K562 (cell line): ENCODE measurements at regions not wholly inside any gene's neighbourhood (a gene's known extent, or its start where the extent isn't known, plus 50 kb on each side); places are given as distances from the start of the nearest gene placed in this dataset.

Experiments
- NFATC3 ChIP-seq: fragments of 450-650 bp; IDR thresholded peaks from 2 replicates; pipeline ENCODE4 v1.6.1; 2017; ENCODE audit warnings: mild to moderate bottlenecking
- TF ChIP-seq, protein P1 (sequence below): fragments of 200-600 bp; sonication (generic); IDR thresholded peaks from one replicate; pipeline ENCODE4 v1.6.1; 2012; ENCODE audit warnings: mild to moderate bottlenecking, low read depth, low read length, inconsistent platforms

DNA sequence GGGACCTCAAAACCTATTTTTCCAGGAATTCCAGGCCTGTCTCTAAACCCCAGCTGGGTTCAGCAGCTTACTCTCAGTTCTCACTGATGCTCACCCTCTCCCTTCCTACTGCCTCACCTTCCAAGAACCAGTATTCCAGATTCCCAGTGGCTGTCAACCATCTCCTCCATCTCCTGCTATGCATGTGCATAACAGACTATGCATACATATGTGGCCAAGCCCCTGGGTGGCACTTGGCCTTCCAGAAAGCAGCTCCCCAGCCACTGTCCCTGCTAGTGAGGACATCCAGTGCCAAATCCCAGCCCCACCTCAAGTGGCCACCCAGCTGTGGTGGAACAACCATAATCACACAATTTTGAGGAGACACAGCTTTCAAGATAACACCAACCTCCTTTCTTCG lies 475.7 kb upstream of the PKN2 start (continued):
- TF ChIP-seq, protein P1, sequence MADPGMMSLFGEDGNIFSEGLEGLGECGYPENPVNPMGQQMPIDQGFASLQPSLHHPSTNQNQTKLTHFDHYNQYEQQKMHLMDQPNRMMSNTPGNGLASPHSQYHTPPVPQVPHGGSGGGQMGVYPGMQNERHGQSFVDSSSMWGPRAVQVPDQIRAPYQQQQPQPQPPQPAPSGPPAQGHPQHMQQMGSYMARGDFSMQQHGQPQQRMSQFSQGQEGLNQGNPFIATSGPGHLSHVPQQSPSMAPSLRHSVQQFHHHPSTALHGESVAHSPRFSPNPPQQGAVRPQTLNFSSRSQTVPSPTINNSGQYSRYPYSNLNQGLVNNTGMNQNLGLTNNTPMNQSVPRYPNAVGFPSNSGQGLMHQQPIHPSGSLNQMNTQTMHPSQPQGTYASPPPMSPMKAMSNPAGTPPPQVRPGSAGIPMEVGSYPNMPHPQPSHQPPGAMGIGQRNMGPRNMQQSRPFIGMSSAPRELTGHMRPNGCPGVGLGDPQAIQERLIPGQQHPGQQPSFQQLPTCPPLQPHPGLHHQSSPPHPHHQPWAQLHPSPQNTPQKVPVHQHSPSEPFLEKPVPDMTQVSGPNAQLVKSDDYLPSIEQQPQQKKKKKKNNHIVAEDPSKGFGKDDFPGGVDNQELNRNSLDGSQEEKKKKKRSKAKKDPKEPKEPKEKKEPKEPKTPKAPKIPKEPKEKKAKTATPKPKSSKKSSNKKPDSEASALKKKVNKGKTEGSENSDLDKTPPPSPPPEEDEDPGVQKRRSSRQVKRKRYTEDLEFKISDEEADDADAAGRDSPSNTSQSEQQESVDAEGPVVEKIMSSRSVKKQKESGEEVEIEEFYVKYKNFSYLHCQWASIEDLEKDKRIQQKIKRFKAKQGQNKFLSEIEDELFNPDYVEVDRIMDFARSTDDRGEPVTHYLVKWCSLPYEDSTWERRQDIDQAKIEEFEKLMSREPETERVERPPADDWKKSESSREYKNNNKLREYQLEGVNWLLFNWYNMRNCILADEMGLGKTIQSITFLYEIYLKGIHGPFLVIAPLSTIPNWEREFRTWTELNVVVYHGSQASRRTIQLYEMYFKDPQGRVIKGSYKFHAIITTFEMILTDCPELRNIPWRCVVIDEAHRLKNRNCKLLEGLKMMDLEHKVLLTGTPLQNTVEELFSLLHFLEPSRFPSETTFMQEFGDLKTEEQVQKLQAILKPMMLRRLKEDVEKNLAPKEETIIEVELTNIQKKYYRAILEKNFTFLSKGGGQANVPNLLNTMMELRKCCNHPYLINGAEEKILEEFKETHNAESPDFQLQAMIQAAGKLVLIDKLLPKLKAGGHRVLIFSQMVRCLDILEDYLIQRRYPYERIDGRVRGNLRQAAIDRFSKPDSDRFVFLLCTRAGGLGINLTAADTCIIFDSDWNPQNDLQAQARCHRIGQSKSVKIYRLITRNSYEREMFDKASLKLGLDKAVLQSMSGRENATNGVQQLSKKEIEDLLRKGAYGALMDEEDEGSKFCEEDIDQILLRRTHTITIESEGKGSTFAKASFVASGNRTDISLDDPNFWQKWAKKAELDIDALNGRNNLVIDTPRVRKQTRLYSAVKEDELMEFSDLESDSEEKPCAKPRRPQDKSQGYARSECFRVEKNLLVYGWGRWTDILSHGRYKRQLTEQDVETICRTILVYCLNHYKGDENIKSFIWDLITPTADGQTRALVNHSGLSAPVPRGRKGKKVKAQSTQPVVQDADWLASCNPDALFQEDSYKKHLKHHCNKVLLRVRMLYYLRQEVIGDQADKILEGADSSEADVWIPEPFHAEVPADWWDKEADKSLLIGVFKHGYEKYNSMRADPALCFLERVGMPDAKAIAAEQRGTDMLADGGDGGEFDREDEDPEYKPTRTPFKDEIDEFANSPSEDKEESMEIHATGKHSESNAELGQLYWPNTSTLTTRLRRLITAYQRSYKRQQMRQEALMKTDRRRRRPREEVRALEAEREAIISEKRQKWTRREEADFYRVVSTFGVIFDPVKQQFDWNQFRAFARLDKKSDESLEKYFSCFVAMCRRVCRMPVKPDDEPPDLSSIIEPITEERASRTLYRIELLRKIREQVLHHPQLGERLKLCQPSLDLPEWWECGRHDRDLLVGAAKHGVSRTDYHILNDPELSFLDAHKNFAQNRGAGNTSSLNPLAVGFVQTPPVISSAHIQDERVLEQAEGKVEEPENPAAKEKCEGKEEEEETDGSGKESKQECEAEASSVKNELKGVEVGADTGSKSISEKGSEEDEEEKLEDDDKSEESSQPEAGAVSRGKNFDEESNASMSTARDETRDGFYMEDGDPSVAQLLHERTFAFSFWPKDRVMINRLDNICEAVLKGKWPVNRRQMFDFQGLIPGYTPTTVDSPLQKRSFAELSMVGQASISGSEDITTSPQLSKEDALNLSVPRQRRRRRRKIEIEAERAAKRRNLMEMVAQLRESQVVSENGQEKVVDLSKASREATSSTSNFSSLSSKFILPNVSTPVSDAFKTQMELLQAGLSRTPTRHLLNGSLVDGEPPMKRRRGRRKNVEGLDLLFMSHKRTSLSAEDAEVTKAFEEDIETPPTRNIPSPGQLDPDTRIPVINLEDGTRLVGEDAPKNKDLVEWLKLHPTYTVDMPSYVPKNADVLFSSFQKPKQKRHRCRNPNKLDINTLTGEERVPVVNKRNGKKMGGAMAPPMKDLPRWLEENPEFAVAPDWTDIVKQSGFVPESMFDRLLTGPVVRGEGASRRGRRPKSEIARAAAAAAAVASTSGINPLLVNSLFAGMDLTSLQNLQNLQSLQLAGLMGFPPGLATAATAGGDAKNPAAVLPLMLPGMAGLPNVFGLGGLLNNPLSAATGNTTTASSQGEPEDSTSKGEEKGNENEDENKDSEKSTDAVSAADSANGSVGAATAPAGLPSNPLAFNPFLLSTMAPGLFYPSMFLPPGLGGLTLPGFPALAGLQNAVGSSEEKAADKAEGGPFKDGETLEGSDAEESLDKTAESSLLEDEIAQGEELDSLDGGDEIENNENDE = no peak
- no peak for TF ChIP-seq NFATC3
